Kidney (tissue), 13 donors: ENCODE measurements at regions not wholly inside any gene's neighbourhood (a gene's known extent, or its start where the extent isn't known, plus 50 kb on each side); places are given as distances from the start of the nearest gene placed in this dataset.

ENCODE experiments used
- DNase-seq, 5 donors: peaks; one replicate each; pipeline ENCODE4 v3.0.0-alpha.2; 2013 to 2020
- FAIRE-seq: peaks from 2 replicates; lab custom pipeline; 2012; peaks lifted over from hg19 to GRCh38; lab: Jason Lieb, UNC
- H3K27ac ChIP-seq, 2 donors: one replicate each; pipeline ENCODE4 v1.7.0; 2013; ENCODE audit warnings: low read depth in 2 of 2, low read length in 2 of 2, inconsistent platforms in 1 of 2
- H3K27me3 ChIP-seq: one replicate; pipeline ENCODE4 v1.7.1; 2013; ENCODE audit warnings: low read length, inconsistent platforms; ENCODE audit not compliant: control insufficient read depth, insufficient read depth
- H3K36me3 ChIP-seq, 3 donors: one replicate each; pipeline versions ENCODE4 v1.7.0 to v1.7.1; 2013; ENCODE audit warnings: low read length in 3 of 3, control low read depth in 1 of 3, inconsistent platforms in 1 of 3; ENCODE audit not compliant: insufficient read depth in 3 of 3, control insufficient read depth in 2 of 3
- H3K4me1 ChIP-seq, 3 donors: one replicate each; pipeline versions ENCODE4 v1.7.0 to v1.7.1; 2013; ENCODE audit warnings: low read length in 3 of 3, inconsistent platforms in 1 of 3, low read depth in 1 of 3; ENCODE audit not compliant: control insufficient read depth in 2 of 3, insufficient read depth in 2 of 3
- H3K4me3 ChIP-seq, 3 donors: one replicate each; pipeline versions ENCODE4 v1.7.0 to v1.8.1; 2013; ENCODE audit warnings: low read length in 3 of 3, control low read depth in 1 of 3, inconsistent platforms in 1 of 3
- H3K9ac ChIP-seq, 3 donors: one replicate each; pipeline versions ENCODE4 v1.7.0 to v1.7.1; 2013; ENCODE audit warnings: low read length in 3 of 3, control low read depth in 1 of 3, inconsistent platforms in 1 of 3
- H3K9me3 ChIP-seq, 3 donors: one replicate each; pipeline versions ENCODE4 v1.7.0 to v1.7.1; 2013; ENCODE audit warnings: low read length in 3 of 3, control low read depth in 1 of 3, inconsistent platforms in 1 of 3; ENCODE audit not compliant: control insufficient read depth in 2 of 3, insufficient read depth in 1 of 3
- CTCF ChIP-seq: IDR thresholded peaks from 3 replicates; pipeline ENCODE4 v1.5.1; 2012; ENCODE audit warnings: mild to moderate bottlenecking, moderate library complexity, borderline replicate concordance; ENCODE audit not compliant: insufficient read depth; ENCODE audit errors: extremely low read depth
- intact Hi-C: fragments of 100-400 bp; cut with DNase I; formaldehyde crosslinking; loops from one replicate; pipeline ENCODE4 v1.11.1; 2022
- donor health status: control.
- donor health status: control.
- donor health status: control.
- donor health status: control.
- donor health status: control.
- donor health status: DM: yes; HTN: yes; CAD: no.
- donor health status: Normal renal cell carcinoma (clear cell type).

- no peak overlapping the region for H3K4me3 ChIP-seq
- DNase-seq (peak in 2 of 5 donors; percentile 4 to 26), FAIRE-seq (no peak)
- H3K9ac ChIP-seq = no peak overlapping the region
- H3K27me3 ChIP-seq = no peaks in the 10 kb centered on the region
- H3K9me3 ChIP-seq = no peaks in the 10 kb centered on the region
- intact Hi-C loops = no loop called here
- no peak for TF ChIP-seq CTCF
- no peak overlapping the region for H3K27ac ChIP-seq
- no peaks in the 10 kb centered on the region for H3K36me3 ChIP-seq
- H3K4me1 ChIP-seq = no peaks in the 10 kb centered on the region
Observed at GRCh38 chr3:18580268-18580667, 155.1 kb upstream of the SATB1 start.

GRCh38 chr3:18579661-18580060 is 154.5 kb upstream of the SATB1 start:
- Histone ChIP-seq H3K36me3 (no peaks in the 10 kb centered on the region), H3K9me3 (no peaks in the 10 kb centered on the region), H3K4me1 (no peaks in the 10 kb centered on the region), H3K4me3 (no peak overlapping the region), H3K27me3 (no peaks in the 10 kb centered on the region), H3K27ac (no peak overlapping the region), H3K9ac (no peak overlapping the region)
- no peak for TF ChIP-seq CTCF
- intact Hi-C loops = no loop called here
- DNase-seq (no peak), FAIRE-seq (no peak)

DNA sequence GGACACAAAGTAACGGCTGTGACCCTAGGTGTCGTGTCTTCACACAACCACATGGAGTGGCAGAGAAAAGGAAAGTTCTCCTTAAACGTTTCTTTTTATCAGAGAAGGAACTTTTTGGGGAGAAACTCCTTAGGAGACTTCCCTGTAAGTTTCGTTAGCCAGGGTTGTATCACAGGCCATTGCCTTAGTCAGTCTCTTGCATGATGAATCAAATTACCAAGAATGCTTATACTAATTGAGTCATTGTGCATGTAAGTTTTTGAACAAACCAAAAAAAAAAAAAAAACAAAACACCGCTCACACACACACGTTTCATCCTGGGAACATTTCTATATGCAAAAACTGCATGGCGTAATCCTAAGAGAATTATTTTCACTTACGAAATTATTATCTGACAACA is 150.4 kb upstream of the SATB1 start:
- Histone ChIP-seq H3K9ac (no peak overlapping the region), H3K9me3 (no peaks in the 10 kb centered on the region), H3K36me3 (no peaks in the 10 kb centered on the region), H3K27ac (no peak overlapping the region), H3K27me3 (no peaks in the 10 kb centered on the region), H3K4me1 (no peaks in the 10 kb centered on the region), H3K4me3 (no peak overlapping the region)
- TF ChIP-seq CTCF = no peak
- FAIRE-seq (no peak), DNase-seq (no peak)
- intact Hi-C loops = no loop called here

DNA sequence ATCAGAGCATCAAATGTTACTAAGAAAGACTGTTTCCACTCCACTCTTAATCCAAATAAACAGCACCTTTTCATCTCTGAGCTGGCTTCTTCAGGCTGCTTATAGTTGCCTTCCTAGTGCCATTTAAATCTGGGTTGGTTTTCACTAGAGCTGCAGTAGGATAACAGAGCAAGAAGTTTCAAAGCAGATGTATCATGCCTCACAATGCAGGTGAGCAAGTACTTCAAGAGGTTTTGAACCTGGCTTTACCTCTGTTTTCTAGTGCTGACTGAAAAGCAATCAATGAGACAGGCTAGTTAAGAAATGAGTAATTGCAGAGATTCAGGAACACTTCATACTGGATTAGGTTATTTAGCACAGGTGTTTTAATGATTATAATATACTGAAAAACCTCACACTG is 147.7 kb upstream of the SATB1 start:
- H3K9ac ChIP-seq = no peak overlapping the region
- FAIRE-seq = no peak
- DNase-seq = no peak
- no peaks in the 10 kb centered on the region for H3K27me3 ChIP-seq
- H3K9me3 ChIP-seq = no peaks in the 10 kb centered on the region
- H3K27ac ChIP-seq = no peak overlapping the region
- intact Hi-C loops = no loop called here
- TF ChIP-seq CTCF = no peak
- H3K36me3 ChIP-seq = no peaks in the 10 kb centered on the region
- H3K4me1 ChIP-seq = no peaks in the 10 kb centered on the region
- no peak overlapping the region for H3K4me3 ChIP-seq
